GM19452 (cell line): ENCODE measurements at regions not wholly inside any gene's neighbourhood (a gene's known extent, or its start where the extent isn't known, plus 50 kb on each side); places are given as distances from the start of the nearest gene placed in this dataset.
"Not testable (repeated sequence)": the region's sequence is repeated elsewhere in the genome, so short reads cannot be mapped to it uniquely, and the experiment has no call there.

Experiments used
- ATAC-seq: cut with Tn5 transposase; IDR thresholded peaks from one replicate; pipeline ENCODE4 v1.9.1; 2021; ENCODE audit not compliant: unreplicated experiment

DNA sequence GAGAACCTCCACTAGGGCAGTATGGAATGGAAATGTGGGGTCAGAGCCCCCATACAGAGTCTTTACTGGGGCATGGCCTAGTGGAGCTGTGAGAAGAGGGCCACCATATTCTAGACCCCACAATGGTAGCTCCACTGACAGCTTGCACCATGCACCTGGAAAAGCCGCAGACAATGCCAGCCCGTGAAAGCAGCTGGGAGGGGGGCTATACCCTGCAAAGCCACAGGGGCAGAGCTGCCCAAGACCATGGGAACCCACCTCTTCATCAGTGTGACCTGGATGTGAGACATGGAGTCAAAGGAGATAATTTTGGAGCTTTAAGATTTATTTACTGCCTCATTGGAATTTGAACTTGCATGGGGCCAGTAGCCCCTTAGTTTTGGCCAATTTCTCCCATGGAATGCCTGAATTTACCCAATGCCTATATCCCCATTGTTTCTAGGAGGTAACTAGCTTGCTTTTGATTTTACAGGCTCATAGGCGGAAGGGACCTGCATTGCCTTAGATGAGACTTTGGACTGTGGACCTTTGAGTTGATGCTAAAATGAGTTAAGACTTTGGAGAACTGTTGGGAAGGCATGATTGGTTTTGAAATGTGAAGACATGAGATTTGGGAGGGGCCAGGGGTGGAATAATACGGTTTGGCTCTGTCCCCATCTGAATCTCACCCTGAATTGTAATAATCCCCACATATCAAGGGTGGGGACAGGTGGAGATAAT, 89.4 kb upstream of the MAMLD1 start:
- not testable (repeated sequence) for ATAC-seq

DNA sequence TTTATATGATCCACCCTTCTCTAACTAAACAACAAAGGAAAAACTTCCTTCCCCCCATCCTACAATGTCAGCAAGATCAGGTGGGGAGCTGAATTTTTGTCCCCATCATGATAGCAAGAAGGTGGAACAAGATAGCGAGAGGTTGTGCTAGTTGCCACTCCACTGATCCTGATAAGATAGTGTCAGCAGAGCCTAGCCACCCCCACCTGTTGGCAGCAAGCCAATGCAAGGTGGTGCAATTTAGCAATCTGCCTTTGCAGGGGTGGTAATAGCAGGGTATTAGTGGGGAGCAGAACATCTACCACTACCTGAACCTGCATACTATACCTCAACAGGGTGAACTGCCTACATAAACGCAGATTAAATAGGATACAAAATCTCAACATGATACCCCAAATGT, 80.2 kb upstream of the MAMLD1 start:
- ATAC-seq = no peak

DNA sequence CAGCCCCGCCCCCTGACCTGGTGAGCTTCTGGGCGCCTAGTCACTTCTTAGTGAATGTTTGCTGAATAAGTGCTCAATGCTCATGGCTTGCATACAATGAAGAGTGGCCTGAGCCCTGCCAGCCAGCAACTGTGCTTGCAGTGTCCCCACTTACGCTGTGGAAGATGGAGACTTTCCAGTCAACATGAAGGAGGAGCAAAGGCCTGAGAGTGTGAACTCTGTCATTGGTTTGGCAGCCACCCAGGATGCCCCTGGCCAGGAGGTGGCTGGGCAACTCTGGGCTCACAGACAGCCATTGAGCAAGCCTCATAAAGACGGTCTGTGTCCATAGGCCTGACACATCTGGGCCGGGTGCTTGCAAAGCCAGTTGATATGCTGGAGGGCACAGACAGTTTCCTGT, 72.1 kb upstream of the MAMLD1 start:
- no peak for ATAC-seq

DNA sequence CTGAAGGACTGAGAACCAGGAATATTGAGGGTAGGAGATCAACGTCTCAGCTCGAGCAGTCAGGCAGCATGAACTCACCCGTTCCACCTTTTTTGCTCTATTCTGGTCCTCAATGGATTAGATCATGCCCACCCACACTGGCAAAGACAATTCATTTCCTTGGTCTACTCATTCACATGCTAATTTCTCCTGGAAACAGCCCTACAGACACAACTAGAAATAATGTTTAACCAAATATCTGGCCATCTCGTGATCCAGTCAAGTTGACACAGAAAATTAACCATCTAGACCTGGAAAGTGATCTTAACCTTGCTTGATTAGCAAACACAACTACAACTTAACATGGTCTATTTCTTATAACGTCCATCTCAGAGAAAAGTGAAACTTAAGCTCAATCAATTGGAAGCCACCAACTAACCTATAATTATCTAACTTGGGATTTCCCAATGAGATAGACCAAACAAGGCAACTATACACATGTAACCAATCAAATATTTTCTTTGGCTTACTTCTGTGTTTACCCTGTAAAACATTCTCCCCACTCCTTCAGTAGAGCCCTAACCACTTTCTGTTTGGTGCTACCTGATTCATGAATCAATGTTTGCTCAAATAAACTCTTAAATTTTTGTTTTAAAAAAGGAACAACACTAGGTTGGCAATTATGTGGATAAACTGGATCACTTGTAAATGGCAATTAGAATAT, 69.7 kb upstream of the MAMLD1 start:
- ATAC-seq = no peak

DNA sequence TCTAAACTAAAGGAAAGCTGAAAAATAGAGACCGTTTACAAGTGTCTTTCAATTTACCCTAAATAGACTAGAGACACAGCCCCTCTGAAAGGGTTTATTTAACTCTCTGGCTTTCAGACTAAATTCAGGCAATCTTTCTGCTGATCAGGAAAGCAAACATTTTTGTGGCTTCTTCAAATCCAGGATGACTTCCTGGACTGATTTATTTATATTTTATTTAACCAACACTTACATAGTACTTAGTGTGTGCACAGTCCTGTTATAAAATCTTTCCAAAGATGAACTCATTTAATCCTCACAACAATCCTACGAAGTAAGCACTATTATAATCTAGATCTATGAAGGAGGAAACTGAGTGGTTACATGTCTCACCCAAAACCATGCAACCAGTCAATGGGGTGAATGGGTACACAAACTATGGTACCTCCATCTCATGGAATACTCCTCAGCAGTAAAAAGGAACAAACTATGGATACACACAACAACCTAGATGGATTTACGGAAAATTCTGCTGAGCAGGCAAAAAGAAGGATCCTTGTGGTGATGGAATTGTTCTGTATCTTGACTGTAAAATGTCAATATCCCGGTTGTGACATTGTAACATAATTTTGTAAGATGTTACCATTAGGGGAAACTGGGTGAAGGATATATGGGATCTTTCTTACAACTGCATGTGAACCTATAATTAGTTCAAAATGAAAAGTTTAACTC, 64.1 kb upstream of the MAMLD1 start:
- ATAC-seq = no peak

DNA sequence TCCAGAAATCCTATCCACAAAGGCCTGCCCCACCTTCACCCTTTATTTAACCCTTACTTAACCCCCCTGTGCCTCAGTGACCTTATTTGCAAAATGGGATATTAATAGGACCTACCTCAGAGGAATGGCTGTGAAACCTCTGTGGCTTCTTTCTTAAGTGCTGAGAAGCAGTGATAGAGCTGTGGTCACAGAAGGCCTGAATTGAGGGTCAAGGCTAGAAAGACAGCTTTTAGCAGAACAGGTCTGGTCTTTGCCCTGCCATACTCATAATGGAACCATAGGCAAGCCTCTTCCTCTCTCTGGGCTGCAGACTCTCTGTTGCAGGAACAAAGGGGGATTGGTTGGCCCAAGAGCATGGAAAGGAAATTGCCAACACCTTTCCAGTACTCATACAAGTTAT, 63.5 kb upstream of the MAMLD1 start:
- no peak for ATAC-seq

DNA sequence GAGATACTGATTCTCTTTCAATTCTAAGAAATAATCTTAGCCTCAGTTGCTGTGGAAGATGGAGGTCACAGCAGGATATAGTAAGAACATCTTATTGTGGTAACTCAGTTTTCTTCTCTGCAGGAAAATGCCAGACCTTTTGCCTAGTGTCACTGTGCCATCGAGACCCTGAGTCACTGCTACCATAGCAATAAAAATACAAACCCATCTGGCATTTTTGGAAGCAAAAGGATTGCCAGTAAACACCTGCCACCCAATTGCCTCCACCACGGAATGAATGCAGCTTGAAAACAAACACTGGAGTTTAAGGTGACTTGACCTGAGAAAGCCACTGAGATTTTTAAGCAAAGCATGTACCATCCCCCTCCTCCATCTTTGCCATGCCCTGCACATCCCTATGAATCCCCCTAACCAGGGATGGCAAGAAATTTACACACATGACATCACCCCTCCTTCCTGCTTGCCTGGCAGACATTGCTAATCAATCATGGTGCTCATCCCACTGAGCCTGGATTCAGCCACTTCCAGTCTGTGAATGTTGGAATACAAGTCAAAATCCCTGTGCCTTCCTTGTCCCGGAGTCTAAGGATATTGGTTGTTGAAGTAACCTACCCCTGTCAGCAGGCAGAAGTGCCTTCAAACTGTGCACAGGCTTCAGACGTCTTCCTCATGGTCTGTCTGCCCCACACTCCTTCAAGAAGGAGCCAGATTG, 59.6 kb upstream of the MAMLD1 start:
- ATAC-seq = no peak

DNA sequence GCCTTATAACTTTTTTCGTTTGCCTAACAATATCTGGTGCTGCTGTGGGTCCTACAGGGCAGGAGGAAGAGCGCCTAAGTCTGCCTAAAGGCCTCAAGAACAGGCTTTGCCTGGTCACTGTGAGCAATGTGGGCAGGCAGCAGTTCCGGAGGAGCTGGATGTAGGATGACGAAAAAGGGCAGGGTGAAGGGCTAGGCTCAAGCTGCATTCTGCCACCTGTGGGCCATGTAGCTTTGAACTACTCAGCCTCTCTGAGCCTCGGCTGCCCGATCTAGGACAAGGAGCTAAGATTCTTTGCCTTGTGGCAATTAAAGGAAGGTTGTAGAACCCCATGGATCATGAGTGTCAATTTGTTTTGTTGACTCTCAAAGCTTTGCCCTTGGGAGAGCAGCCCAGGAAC, 57.1 kb upstream of the MAMLD1 start:
- ATAC-seq = no peak

DNA sequence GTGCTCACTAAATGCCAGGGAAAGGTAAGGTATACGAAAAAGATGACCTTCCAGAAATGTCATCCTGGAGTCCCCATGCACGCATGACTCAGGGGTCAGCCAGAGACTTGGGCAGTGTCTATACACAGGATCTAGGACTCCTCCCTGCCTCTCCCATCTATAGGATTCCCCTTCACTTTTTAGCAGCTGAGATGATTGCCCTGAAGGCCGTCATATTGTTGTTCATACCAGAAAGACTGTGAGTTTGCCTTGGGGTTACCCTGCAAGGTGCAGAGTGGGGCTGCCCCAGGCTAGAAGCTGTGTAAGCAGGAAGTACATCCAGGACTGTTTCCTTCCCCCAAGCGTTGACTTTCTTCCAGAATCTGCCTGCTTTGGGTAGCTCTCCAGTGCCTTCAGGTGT, 55.1 kb upstream of the MAMLD1 start:
- no peak for ATAC-seq

DNA sequence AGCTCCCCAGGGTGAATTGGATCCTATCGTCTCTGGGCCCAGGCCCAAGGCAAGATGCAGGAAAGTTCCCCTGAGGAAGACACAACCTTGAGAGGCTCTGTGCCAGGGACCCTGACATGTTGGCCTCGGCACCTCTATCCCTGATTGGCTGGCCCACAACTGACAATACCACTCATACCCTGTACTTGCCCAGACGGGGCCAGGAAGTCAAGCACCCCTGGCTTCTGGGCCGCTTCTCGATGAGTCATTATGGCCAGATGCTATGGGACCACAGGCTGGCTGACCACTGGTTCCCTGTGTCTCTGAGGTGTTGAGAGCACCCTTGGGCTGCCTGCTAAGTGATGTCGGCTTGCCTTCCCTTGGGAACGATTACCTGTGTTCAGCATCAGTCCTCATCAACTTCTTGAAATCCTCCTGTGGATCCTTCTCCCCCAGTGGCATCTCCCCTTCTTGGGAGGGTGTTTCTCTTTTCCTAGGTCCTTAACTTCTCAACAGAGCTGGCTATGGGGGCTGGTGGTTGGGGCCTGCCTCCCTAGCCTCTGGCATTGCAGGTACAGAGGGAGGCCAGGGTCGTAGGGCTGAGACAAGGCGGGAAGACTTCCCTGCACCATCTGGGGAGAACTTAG, 54.5 kb upstream of the MAMLD1 start:
- no peak for ATAC-seq

DNA sequence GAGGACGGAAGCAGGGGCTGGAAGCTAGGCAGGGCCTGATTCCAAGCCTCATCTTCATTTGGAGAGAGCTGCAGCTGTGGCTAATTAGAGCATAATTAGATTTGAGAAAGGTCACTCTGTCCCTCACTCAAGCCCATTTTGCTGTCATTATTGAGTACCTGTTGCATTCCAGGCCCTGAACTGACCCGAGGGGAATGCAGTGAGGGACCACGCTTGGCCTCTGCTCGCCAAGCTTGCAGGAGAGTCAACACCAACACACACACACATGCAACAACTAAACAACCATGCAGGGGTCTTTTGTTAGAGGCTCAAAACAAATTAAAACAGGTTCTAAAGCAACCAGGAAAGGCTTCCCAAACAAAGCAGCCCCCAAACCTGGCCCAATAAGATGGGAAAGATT, 52.7 kb upstream of the MAMLD1 start:
- ATAC-seq = no peak

DNA sequence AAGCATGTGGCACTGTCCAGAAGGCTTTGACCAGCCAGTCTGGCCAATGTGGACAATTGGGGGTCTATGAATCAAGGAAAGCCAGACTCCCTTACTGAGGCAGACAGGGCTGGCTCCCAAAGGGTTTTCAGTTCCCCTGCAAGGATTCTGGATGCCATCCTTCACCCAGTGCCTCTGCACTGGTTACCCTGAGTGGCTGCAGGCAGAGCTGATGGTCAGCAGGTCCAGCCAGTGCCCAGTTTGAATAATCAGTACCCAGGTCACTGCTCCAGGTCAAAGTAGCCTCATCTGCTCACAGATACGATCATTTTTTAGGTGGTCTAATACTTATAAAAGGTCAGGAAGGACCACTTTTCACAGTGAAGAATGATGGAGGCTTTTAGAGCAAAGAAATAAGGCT, 52.2 kb upstream of the MAMLD1 start:
- ATAC-seq = no peak

DNA sequence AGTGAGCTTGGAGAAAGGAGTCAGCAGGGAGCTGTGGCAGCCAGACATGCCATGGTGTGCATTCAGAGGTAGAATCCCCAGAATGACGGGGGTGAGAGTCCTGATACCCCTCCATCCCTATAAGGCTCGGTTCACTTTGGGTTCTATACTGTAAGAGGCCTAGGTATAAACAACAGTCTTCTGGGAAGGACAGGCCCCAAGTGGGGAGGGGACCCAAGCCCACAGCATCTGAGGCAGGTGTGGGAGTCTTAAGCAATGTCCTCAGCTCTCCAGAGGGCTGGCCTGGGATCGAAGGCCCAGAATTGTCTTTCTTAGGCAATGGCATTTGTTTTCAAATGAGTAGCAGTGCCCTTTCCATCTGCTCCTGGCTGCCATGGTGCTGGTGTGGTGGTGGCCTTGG, 50.2 kb upstream of the MAMLD1 start:
- no peak for ATAC-seq
